ENCODE measurements at regions not wholly inside any gene's neighbourhood (a gene's known extent, or its start where the extent isn't known, plus 50 kb on each side); places are given as distances from the start of the nearest gene placed in this dataset.

- no peak for TF ChIP-seq CTCF (IDR thresholded peaks at IDR 0.05; ENCODE audit: insufficient read depth, low read depth, low read length)
- peaks cover 6% of the 10 kb centered on the region for H3K27me3 ChIP-seq (ENCODE audit: control insufficient read depth, insufficient read depth, low read length)
- CTCF ChIA-PET: interaction anchor here (1.0 to 3.3 kb wide), 7 partner anchors 8 to 227 kb away, joined by 3 to 11 read pairs (median 3); no protein-coding TSS in a partner anchor
- DNase-seq (ENCODE audit: low read depth): no peak
- H3K36me3 ChIP-seq (ENCODE audit: control insufficient read depth, insufficient read depth, low read length): no peaks in the 10 kb centered on the region
- POLR2A ChIA-PET: no interaction called here
- no peak overlapping the region for H3K4me3 ChIP-seq (ENCODE audit: low read depth, low read length)
Measured at GRCh38 chr12:4049298-4050080, 176.3 kb upstream of the PARP11 start.

GRCh38 chr12:4047421-4047820 lies 174.2 kb upstream of the PARP11 start:
- no peaks in the 10 kb centered on the region for H3K36me3 ChIP-seq (ENCODE audit: control insufficient read depth, insufficient read depth, low read length)
- no peak for DNase-seq (ENCODE audit: low read depth)
- CTCF ChIA-PET: no interaction called here

GRCh38 chr12:4046495-4046840 lies 173.3 kb upstream of the PARP11 start:
- DNase-seq (ENCODE audit: low read depth): no peak
- POLR2A ChIA-PET: no interaction called here
- no peak for TF ChIP-seq CTCF (IDR thresholded peaks at IDR 0.05; ENCODE audit: insufficient read depth, low read depth, low read length)
- peaks cover 6% of the 10 kb centered on the region for H3K27me3 ChIP-seq (ENCODE audit: control insufficient read depth, insufficient read depth, low read length)
- H3K4me3 ChIP-seq (ENCODE audit: low read depth, low read length): no peak overlapping the region
- H3K36me3 ChIP-seq (ENCODE audit: control insufficient read depth, insufficient read depth, low read length): no peaks in the 10 kb centered on the region
- CTCF ChIA-PET: no interaction called here

More at GRCh38 chr12:4047421-4047820, 174.2 kb upstream of the PARP11 start:
- POLR2A ChIA-PET: no interaction called here
- no peak for TF ChIP-seq CTCF (IDR thresholded peaks at IDR 0.05; ENCODE audit: insufficient read depth, low read depth, low read length)
- no peak overlapping the region for H3K4me3 ChIP-seq (ENCODE audit: low read depth, low read length)
- peaks cover 6% of the 10 kb centered on the region for H3K27me3 ChIP-seq (ENCODE audit: control insufficient read depth, insufficient read depth, low read length)

- POLR2A ChIA-PET: no interaction called here
- no peaks in the 10 kb centered on the region for H3K36me3 ChIP-seq (ENCODE audit: control insufficient read depth, insufficient read depth, low read length)
- DNase-seq (ENCODE audit: low read depth): no peak
- no peak overlapping the region for H3K4me3 ChIP-seq (ENCODE audit: low read depth, low read length)
- CTCF ChIA-PET: interaction anchor here (1.0 kb wide), 1 partner anchor 157 kb away, joined by 3 read pairs; no protein-coding TSS in a partner anchor
- peaks cover 6% of the 10 kb centered on the region for H3K27me3 ChIP-seq (ENCODE audit: control insufficient read depth, insufficient read depth, low read length)
- no peak for TF ChIP-seq CTCF (IDR thresholded peaks at IDR 0.05; ENCODE audit: insufficient read depth, low read depth, low read length)
Measured at GRCh38 chr12:4045786-4046494, 172.7 kb upstream of the PARP11 start.
